K562 (cell line): ENCODE measurements at regions not wholly inside any gene's neighbourhood (a gene's known extent, or its start where the extent isn't known, plus 50 kb on each side); places are given as distances from the start of the nearest gene placed in this dataset.

ENCODE experiments used
- MGA ChIP-seq: fragments of 450-650 bp; IDR thresholded peaks from 2 replicates; pipeline ENCODE4 v1.6.1; 2016; ENCODE audit warnings: mild to moderate bottlenecking, moderate library complexity

GRCh38 chr17:59466946-59467801, 98.2 kb upstream of the DHX40 start (continued):
- TF ChIP-seq MGA = no peak
